Activated gamma-delta T cell treated with Interleukin-2 at 50 U/mL for 16 hours (primary cell): ENCODE measurements at regions not wholly inside any gene's neighbourhood (a gene's known extent, or its start where the extent isn't known, plus 50 kb on each side); places are given as distances from the start of the nearest gene placed in this dataset.

Experiments used
- DNase-seq: peaks from one replicate; pipeline ENCODE4 v3.0.0-alpha.2; 2020

DNA sequence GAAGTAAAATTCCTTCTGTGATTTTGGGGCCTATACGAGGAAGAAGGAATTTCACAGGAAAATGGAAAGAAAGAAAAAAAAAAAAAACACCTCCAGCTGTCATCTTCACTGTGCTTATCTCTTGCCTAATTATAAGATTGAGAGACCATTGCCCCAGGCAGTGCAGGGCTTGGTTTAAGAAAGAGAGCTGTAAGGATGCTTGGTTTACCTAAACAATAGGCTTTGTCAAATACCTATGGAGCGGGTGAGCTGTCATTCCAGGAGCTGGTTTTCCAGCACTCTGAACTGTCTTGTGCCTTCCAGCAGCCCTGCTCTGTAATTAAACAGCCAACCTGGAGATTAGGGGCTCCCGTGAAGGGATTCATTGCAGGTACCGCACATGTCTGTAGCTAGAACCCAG, 137.8 kb downstream of the EDN3 start:
- no peak for DNase-seq

DNA sequence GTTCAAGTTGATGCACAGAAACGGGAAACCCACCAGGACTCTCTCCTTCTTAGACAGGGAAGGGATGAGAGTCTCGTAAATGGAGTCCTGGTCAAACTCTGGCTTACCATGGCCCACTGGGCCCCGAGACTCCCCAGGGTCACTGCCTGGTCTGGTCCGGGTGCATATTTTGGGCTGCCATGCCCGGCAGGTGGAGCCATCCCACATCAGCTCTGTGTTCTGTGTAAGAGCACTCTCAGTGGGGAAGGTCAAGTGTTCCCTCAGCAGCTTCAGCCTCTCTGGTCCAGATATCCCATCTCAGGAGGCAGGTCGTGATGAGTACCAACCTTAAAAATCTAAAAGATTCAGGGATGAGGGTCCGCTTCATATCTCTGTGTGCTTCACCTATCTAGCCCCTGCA, 138.8 kb downstream of the EDN3 start:
- DNase-seq: no peak

DNA sequence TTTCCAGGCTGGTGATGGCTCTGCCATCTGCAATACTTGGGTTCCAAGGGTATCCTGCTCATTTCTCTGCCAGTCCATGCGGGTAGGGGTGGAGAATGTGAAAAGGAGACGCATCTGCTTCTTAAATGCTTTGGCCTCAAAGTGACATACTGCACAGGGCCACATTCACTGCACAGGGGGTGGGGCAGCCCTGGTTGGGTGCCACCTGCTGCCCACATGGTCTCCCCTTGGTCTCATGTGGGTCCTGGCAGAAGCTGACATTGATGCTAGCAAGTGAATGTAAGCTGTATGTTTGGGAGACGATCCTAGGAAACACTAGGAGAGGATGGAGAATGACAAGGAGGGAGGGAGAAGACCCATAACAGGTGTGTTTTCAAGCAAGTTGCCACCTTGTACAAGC, 140.9 kb downstream of the EDN3 start:
- DNase-seq: no peak

DNA sequence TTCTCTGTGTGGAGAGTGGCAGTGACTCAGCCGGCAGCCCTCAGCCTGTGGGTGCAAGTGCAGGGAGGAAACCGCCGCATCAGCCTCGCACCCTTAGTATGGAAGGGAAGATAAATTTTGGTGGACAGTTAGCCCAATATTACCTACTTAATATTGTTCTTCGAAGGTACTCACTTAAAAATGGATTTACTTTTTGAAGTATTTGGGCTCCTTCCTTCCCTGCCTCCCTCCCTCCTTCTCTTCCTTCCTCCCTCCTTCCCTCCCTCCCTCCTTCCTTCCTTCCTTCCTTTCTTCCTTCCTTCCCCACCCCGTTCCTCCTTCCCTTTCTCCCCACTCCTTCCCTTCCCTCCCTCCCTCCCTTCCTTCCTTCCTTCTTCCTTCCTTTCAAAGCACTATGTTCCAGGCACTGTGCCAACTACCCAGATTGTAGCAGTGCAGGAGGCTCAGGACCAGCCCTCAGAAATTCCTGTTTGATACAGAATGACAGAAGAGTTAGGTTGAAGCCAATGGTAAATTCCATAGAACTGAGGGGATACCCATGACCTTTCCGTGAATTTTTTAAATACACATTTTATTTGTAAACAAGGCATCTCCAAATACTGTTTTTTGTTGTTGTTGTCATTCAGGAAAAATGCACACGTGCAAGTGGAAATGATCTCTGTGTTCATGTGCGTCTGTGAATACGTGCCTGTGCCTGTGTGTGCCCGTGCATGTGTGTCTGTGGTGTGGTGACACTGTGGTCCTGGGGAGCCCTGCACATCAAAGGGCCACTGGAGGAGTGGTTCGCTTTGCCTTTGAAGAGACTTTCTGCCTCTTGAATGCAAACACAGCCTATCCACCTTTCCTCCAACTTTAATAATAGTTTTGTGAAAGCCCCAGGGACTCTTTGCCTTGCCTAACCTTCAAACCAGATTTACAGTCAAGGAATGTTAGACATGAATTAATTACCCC, 141.7 kb downstream of the EDN3 start:
- DNase-seq: no peak

GRCh38 chr20:59443550-59443949, 143.1 kb downstream of the EDN3 start:
- DNase-seq: no peak

DNA sequence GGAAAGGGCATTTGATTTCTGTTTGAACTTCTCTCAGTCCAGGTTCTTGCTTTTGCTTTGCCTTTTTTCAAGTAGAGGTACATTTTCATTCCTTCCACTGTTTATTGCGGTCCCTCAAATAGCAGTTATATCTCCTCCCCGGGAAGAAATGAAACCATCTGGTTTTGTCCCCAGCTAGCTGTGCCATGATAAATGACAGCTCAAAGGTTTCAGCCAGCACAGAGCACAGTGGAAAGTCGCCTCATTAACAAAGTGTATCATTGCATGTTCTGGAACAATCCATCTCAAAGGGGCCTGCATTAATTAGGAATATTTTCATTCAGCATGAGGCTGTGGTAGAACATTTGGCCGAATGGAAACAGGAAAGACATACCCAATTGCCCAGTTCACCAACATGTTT, 146.0 kb downstream of the EDN3 start:
- DNase-seq: no peak

DNA sequence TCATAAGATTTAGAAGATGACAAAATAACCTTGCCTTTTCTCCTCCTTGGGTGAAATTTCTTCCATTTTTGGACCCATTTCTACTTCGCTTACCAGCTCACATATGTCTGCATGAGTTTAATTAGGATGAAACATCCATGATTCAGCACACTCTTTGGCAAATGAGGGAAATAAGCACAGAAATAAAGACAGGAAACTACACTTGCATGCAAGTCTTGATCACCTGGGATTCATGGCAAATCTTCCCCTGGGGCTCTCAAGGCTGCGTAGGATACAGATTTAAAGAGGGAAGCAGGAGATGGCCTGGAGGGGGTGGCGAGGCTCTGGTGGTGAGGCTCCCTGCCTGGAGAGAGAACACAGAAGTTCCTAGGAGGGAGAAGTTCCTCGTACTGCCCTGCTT, 147.8 kb downstream of the EDN3 start:
- DNase-seq: no peak

DNA sequence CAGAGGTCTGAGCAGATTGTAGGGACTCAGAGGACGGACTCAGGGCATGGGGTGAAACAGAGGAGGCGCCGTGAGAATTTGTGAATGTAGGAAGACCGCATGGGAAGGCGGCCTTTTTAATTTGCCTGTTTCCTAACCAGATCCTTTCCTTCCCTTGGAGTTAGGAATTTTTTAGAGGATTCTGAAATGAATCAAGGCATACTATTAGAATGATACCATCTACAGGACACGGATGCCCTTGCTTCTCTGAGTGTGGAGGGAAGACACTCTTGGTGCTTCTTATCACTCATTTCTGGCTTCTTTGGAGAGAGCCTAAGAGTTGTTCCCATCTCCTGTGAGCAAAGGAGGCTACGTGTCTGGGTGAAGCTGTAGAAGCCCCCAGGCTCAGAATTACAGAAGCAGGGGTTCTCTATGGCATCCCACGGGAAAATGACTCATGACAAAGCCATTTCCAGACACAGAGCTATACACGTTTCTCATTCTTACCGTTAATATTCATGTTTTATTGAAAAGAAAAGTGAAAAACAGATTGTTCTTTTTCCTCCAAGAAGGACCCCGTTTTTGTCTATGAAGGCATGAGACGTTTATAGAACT, 148.5 kb downstream of the EDN3 start:
- no peak for DNase-seq

- no peak for DNase-seq
Measured at GRCh38 chr20:59451066-59451630, 150.7 kb downstream of the EDN3 start.

GRCh38 chr20:59451641-59452040, 151.2 kb downstream of the EDN3 start:
- no peak for DNase-seq

GRCh38 chr20:59452856-59453255, 151.5 kb upstream of the PHACTR3 start:
- no peak for DNase-seq

DNA sequence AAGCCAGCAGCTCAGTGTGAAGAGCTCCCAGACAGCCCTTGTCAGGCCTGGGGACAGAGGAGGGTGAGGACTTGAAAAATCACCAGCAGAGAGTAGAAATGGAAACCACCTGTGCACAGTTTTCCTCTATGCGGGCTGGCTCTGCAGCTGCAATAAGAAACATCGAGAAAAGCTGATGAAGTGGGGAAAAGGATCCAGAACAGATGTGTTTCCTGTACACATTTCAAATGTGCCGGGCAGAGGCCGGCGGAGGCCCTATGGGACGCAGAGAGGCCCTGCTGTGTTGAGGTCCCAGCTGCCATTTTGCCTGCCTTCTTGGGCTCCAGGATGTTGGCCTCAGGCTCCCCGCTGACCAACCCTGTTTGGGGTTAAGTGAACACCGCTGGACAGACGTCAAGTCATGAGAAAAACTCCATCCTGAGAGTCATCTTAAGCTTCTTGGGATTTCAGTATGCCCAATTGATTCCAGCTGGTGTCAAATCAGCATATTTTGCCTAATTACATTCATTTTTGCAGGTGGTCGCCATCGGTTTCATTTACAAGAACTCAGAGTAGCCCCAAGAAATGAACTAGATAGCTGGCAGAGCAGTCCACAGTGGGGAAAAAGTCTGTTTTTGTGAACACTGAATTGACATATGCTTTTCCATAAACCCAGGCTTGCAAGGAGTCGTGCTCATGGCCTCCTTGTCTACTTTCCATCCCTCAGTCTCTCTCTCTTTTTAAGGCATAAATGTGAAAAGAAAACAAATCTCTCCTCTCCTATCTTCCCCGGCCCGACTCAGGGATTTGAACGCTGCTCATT, 150.4 kb upstream of the PHACTR3 start:
- DNase-seq: no peak

GRCh38 chr20:59455402-59456341, 148.7 kb upstream of the PHACTR3 start:
- no peak for DNase-seq

- DNase-seq: no peak
Measured at GRCh38 chr20:59456342-59457279, 147.7 kb upstream of the PHACTR3 start.

DNA sequence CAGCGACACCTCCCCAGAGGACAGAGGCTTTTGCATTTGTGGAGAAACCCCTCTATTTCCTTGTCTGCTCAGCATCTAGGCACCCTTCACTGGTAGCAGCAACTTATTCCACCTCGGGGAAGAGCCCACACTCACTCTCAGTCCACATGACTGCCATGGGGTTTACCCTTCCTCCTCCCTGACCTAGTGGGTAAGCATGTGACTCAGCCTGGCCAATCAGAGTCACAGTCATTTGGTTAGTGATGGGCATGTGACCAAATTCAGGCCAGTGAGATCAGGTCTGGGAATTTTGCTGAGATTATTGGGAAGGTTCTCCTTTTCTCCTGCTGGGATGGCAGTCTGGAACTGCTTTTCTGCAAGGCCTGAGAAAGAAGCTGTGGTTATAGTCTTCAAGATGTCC, 145.7 kb upstream of the PHACTR3 start:
- no peak for DNase-seq

- DNase-seq: no peak
Measured at GRCh38 chr20:59459586-59459985, 144.8 kb upstream of the PHACTR3 start.

DNA sequence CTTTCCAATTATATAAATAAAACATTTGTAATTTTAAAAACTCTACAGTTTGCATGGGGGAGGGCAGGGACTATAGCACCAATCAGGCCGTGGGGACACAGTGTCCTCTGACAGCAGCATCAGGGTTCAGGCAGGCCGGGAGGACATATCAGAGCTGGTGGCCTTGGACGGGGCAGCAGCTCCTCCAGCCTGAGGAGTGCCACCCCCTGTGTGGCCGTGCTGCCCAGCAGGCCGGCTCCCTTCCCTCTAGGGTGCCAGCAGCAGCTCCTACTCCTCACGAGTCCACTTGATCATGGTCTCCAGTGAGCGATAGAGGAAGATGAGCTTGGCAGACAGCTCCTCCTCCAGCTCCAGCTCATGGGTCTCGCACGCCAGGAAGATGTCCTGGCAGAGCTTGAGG, 144.0 kb upstream of the PHACTR3 start:
- DNase-seq: no peak

GRCh38 chr20:59461526-59461925, 142.8 kb upstream of the PHACTR3 start:
- DNase-seq: no peak

DNA sequence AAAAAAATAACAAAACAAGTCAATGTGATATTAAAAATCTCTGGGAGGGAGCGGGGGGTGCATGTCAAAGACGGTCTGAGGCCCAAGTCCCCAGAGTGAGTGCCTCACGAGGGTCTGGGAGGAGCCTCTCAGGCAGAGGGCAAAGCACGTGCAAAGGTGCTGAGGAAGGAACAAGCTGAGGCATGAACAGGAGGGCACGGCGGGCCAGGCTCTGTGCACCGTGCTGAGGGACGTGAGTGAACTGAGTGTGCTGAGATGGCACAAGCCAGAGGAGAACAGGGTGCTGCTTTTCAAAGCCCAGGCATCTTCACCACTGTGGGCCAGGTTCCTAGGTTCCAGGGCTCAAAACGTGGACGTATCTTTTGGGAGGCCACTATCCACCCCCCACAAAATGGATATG, 142.1 kb upstream of the PHACTR3 start:
- no peak for DNase-seq

- no peak for DNase-seq
Measured at GRCh38 chr20:59463541-59463940, 140.8 kb upstream of the PHACTR3 start.
